DMS 273 (cell line): ENCODE measurements at regions not wholly inside any gene's neighbourhood (a gene's known extent, or its start where the extent isn't known, plus 50 kb on each side); places are given as distances from the start of the nearest gene placed in this dataset.

Source experiments
- DNase-seq: peaks from one replicate; lab custom pipeline; 2025; ENCODE audit not compliant: unreplicated experiment; lab: John Stamatoyannopoulos, UW

DNA sequence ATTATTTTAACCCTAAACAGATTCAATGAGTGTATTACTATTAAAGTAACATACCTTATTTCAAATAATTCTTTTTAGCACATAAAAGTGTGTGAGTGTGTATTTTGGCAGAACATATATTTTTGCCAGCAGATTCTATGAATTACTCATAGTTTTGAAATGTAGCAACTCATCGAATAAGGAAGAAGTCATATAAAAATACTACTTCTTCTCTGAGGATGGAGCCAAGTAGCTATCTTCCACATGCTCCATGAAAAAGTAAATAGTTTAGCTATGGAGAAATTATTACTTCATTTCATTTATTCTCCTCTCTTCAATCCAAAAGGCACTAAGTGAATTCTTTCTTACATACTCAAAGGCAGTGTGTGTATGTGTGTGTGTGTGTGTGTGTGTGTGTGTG lies 1090.4 kb upstream of the CDH6 start:
- DNase-seq = no peak

DNA sequence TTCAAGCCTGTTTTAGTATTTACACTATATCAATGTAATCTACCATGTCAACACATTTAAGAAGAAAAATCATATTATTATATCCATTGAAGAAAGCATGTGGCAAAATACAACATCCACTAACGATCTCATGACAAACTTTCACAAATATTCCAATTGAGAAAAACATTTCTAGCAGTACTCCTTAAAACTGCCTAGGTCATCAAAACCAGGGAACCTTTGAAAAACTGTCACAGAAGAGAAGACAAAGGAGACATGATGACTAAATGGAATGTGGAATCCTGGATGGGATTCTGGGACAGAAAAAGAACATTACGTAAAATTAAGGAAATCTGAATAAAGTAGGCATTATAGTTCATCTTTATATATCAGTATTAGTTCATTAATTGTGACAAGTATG lies 1091.3 kb upstream of the CDH6 start:
- DNase-seq = no peak

GRCh38 chr5:30100929-30101328 lies 1092.6 kb upstream of the CDH6 start:
- no peak for DNase-seq

- no peak for DNase-seq
Measured at GRCh38 chr5:30100148-30100713, 1093.3 kb upstream of the CDH6 start.

- DNase-seq = no peak
Measured at GRCh38 chr5:30099634-30100033, 1093.9 kb upstream of the CDH6 start.

GRCh38 chr5:30098940-30099339 lies 1094.5 kb upstream of the CDH6 start:
- no peak for DNase-seq

- no peak for DNase-seq
Measured at GRCh38 chr5:30092548-30092947, 1100.9 kb upstream of the CDH6 start.

DNA sequence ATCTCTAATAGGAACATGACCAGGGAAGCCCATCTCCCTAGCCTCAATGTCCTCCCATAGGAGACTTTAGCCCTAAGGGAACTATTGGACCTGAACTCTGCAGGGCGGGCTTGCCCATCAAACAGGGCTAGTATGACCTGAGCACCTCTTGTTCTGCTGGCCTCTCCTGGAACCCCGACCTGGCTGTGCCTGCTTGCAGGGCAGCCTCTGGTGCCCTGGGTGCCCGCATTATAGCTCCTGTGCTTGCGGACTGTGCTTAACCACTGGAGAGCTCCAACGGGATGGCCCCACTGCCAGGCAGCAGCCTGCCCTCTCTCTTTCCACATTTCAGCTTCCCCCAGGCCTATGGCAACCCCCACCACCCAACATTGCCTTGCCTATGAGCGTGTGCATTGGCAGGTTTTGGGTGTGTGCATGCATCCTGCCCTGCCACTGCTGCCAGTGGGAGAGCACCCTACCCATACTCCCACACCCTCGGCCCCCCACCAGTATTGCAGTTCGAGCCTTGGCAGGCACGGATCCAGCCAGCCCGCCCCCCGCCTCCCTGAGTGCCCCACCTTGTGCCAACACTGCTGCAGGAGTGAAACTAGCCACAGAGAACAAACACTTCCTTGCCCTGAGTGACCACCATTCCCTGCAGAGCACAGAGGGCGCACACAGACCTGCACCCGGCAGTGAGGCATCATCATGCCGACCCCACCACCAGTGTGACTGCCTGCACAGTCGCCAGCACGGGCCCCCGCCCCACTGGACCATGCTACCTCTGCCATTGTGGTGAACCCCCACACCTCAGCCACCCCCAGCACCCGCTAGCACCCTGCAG lies 1123.8 kb upstream of the CDH6 start:
- no peak for DNase-seq

- DNase-seq = no peak
Measured at GRCh38 chr5:30063503-30063902, 1130.0 kb upstream of the CDH6 start.

DNA sequence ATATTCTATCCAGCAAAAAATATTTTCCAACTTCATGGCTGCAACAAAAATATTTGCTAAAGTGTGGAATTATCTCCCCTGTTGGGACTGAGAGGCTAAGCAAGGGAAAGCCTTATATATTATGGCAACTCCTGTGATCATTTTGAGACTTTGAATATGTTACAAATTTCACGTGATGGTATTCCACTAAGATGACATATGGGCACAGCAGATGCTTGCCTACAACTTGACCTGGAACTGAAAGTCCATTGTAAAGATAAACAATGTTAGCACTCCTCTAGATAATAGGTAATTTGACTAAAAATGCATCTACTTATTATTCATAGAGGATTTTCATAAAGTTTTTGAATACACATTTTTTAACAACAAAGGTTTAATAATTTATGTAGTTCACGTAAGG lies 1141.5 kb upstream of the CDH6 start:
- no peak for DNase-seq

GRCh38 chr5:30050056-30050815 lies 1143.2 kb upstream of the CDH6 start:
- DNase-seq = no peak

GRCh38 chr5:30042677-30043076 lies 1150.8 kb upstream of the CDH6 start:
- DNase-seq = no peak

DNA sequence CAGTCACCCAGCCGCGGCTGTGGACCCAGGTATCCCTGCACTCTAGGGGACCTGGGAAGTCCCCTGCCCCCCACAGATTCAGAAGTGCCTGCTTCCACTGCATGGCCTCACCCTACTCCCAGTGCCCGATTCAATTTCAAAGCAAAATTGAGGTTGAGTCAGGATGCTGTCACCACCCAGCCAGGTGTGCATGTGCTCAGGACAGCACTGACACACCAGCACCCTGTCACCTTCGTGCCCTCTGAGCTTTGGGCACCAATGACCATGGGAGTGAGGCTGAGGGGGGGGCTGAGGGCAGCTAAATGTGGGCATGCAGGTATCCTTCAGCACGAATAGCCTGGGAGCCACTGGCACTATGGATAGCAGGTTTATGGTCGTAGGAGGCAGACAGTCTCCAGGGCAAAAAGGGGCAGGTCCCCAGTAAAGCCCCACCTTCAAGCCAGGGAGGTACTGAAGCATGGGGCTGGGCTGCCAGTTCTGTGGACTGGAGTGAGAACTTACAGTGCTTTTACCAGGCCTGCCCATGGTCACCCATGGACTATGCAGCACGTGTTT lies 1151.6 kb upstream of the CDH6 start:
- DNase-seq = no peak

- DNase-seq = no peak
Measured at GRCh38 chr5:30041291-30041690, 1152.2 kb upstream of the CDH6 start.

DNA sequence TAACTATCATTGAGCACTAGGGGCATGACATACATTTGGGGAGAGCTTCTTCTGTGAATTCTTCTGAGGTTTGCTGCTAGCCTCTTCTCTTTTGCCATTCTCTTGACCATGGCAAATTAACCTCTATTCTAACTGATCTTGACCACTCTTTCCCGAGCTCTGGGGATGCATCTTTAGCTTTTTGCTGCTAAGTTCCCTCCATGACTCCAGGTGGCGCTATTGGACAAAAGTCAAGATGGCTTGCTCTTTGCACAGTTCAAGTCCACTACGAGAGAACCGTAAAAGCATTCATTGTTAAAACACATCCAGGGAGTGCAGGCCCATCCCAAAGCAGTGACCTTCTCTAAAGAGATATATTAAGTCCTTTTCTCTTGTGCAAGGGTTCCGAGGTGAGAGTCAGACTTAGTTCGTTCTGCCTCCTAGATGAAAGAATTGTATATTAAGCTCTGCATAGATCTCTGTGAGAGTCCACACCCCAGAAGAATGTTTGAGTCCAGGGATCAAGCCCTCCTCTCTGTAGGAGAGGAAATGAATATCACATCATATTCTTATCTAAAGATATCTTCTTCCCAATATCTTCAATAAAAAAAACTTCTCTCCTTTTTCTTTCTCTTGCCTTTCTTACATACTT lies 1152.9 kb upstream of the CDH6 start:
- peak; percentile 77 for DNase-seq

DNA sequence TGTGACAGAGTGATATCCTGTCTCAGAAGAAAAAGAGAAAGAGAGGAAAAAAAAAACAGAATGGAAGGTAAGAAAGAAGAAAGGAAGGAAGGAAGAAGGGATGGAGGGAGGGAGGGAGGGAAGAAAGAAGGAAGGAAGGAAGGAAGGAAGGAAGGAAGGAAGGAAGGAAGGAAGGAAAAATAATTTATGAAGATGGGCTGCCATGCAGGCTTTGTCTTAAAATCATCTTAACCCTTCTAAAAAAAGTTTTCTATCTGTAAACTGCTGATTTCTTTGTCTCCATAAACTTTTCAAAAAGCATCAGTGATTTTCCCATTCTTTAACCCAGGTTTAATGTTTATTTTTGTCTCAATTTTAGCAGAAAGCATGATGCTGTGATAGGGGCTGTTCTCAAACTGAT lies 1154.1 kb upstream of the CDH6 start:
- DNase-seq = no peak

DNA sequence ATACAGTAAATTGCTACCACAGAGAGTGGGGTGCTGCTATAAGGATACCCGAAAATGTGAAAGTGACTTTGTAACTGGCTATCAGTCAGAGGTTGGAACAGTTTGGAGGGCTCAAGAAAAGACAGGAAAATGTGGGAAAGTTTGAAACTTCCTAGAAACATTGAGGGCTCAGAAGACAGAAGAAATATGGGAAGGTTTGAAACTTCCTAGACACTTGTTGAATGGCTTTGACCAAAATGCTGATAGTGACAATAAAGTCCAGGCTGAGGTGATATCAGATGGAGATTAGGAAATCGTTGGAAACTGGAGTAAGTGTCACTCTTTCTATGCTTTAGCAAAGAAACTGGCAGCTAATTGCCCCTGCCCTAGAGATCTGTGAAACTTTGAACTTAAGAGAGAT lies 1158.6 kb upstream of the CDH6 start:
- DNase-seq = no peak

DNA sequence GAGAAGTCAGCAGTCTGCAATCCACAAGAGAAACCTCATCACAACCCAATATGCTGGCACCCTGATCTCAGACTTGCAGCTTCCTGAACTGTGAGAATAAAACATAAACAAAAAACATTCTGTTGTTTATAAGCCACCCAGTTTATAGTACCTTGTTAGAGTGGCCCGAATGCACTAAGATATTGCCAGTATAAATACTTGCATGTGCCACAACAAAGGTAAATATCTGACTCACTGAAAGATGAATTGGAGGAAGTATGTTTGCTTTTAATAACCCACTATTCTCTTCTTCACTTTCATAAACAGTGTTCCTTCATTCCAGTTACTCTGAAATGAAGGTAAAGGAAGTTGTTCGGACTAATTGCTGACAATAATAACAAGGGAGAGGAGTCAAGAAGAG lies 1163.4 kb upstream of the CDH6 start:
- DNase-seq = no peak

GRCh38 chr5:30001826-30002225 lies 1191.7 kb upstream of the CDH6 start:
- no peak for DNase-seq

DNA sequence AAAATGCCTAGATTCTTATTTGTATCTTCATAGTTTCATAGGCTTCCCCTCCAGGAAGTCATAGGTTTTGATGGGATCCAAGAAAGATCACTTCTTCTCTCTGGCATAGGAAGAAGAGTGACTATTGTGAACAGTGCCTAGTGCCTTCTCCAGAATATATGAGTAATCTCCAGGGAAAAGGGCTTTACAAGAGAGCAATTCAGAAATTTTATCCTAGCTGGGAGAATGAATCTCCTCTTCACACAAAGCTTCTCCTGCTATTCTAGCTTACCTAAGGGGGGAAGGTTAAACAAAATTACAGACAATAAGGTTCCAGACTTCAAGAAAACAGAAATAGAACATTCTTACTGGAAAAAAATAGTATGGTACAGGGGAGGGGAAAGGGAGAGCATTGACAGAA lies 1193.3 kb upstream of the CDH6 start:
- DNase-seq = no peak

DNA sequence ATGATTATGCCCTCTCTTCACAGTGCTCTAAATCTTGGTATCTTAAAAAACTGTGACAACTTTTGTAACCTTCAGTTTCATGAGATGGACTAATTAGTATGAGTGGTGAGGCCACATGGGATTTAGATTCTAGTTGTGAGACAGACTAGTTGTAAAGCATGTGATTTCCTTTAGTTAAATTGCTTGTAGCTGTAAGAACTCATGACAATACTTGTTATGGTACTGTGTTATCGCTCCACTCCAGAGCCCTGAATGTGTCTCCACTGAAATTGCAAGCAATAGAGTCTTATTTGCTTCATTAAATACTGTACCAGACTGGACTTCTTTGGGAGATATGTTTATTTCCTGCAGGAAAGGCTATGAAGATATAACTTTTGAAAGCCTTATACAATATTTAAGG lies 1198.3 kb upstream of the CDH6 start:
- no peak for DNase-seq
